IgD-negative memory B cell (primary cell): ENCODE measurements at regions not wholly inside any gene's neighbourhood (a gene's known extent, or its start where the extent isn't known, plus 50 kb on each side); places are given as distances from the start of the nearest gene placed in this dataset.
"Not testable (repeated sequence)": the region's sequence is repeated elsewhere in the genome, so short reads cannot be mapped to it uniquely, and the experiment has no call there.

Experiments
- H3K27ac Mint-ChIP-seq, 3 donors: one replicate each; pipeline ENCODE4 v1.8.0; 2020 to 2022; ENCODE audit warnings: mild to moderate bottlenecking in 3 of 3, mixed read lengths in 3 of 3, moderate library complexity in 1 of 3
- H3K27me3 Mint-ChIP-seq: one replicate; pipeline ENCODE4 v1.8.0; 2021; ENCODE audit warnings: mixed read lengths
- H3K36me3 Mint-ChIP-seq: one replicate; pipeline ENCODE4 v1.8.0; 2020; ENCODE audit warnings: mild to moderate bottlenecking, mixed read lengths
- H3K4me1 Mint-ChIP-seq, 3 donors: one replicate each; pipeline ENCODE4 v1.8.0; 2020 to 2022; ENCODE audit warnings: mixed read lengths in 3 of 3, mild to moderate bottlenecking in 1 of 3
- H3K4me3 Mint-ChIP-seq, 4 donors: one replicate each; pipeline ENCODE4 v1.8.0; 2020 to 2022; ENCODE audit warnings: mild to moderate bottlenecking in 4 of 4, mixed read lengths in 4 of 4, moderate library complexity in 3 of 4
- H3K9me3 Mint-ChIP-seq, 3 donors: one replicate each; pipeline ENCODE4 v1.8.0; 2020 to 2021; ENCODE audit warnings: mixed read lengths in 3 of 3, mild to moderate bottlenecking in 1 of 3

- Mint-ChIP-seq H3K27me3 (no peaks in the 10 kb centered on the region), H3K4me1 (no peaks in the 10 kb centered on the region), H3K4me3 (no peak overlapping the region), H3K36me3 (peaks cover 4% of the 10 kb centered on the region), H3K27ac (no peak overlapping the region), H3K9me3 (peaks cover 1 to 17% (median 3%) of the 10 kb centered on the region in 3 donors)
Observed at GRCh38 chr3:94345101-94345500, 282.2 kb downstream of the NSUN3 start.

GRCh38 chr3:94349310-94349878, 286.5 kb downstream of the NSUN3 start:
- Mint-ChIP-seq H3K4me1 (no peaks in the 10 kb centered on the region), H3K9me3 (peaks cover 1 to 17% (median 3%) of the 10 kb centered on the region in 3 donors), H3K27ac (no peak overlapping the region), H3K4me3 (no peak overlapping the region), H3K36me3 (peaks cover 4% of the 10 kb centered on the region), H3K27me3 (no peaks in the 10 kb centered on the region)

- Mint-ChIP-seq H3K27ac (no peak overlapping the region), H3K4me1 (no peaks in the 10 kb centered on the region), H3K4me3 (no peak overlapping the region), H3K9me3 (peaks cover 0 to 4% (median 1%) of the 10 kb centered on the region in 3 donors), H3K36me3 (no peaks in the 10 kb centered on the region), H3K27me3 (no peaks in the 10 kb centered on the region)
Observed at GRCh38 chr3:94356581-94356980, 293.7 kb downstream of the NSUN3 start.

- Mint-ChIP-seq H3K9me3 (peaks cover 0 to 4% (median 1%) of the 10 kb centered on the region in 3 donors), H3K4me3 (no peak overlapping the region), H3K27ac (no peak overlapping the region), H3K27me3 (no peaks in the 10 kb centered on the region), H3K36me3 (no peaks in the 10 kb centered on the region), H3K4me1 (no peaks in the 10 kb centered on the region)
Observed at GRCh38 chr3:94359996-94360395, 297.1 kb downstream of the NSUN3 start.

GRCh38 chr3:94360987-94361386, 298.1 kb downstream of the NSUN3 start:
- Mint-ChIP-seq H3K27me3 (no peaks in the 10 kb centered on the region), H3K36me3 (no peaks in the 10 kb centered on the region), H3K9me3 (peaks cover 1 to 5% (median 2%) of the 10 kb centered on the region in 3 donors)

GRCh38 chr3:94362393-94362792, 299.5 kb downstream of the NSUN3 start:
- Mint-ChIP-seq H3K4me1 (no peaks in the 10 kb centered on the region), H3K27me3 (no peaks in the 10 kb centered on the region), H3K4me3 (no peak overlapping the region)

More at GRCh38 chr3:94360987-94361386, 298.1 kb downstream of the NSUN3 start:
- Mint-ChIP-seq H3K4me3 (no peak overlapping the region), H3K4me1 (no peaks in the 10 kb centered on the region), H3K27ac (no peak overlapping the region)

GRCh38 chr3:94365006-94365405, 302.1 kb downstream of the NSUN3 start:
- Mint-ChIP-seq H3K27me3 (no peaks in the 10 kb centered on the region), H3K4me1 (no peaks in the 10 kb centered on the region), H3K36me3 (no peaks in the 10 kb centered on the region), H3K9me3 (peaks cover 3 to 18% (median 8%) of the 10 kb centered on the region in 3 donors), H3K4me3 (no peak overlapping the region), H3K27ac (no peak overlapping the region)

More at GRCh38 chr3:94362393-94362792, 299.5 kb downstream of the NSUN3 start:
- Mint-ChIP-seq H3K27ac (no peak overlapping the region), H3K9me3 (peaks cover 1 to 8% (median 4%) of the 10 kb centered on the region in 3 donors), H3K36me3 (no peaks in the 10 kb centered on the region)

- H3K4me3 Mint-ChIP-seq: no peak overlapping the region
- H3K4me1 Mint-ChIP-seq: no peaks in the 10 kb centered on the region
- H3K9me3 Mint-ChIP-seq: peaks cover 5 to 13% (median 7%) of the 10 kb centered on the region in 3 donors
- no peaks in the 10 kb centered on the region for H3K36me3 Mint-ChIP-seq
- H3K27ac Mint-ChIP-seq: no peak overlapping the region
- H3K27me3 Mint-ChIP-seq: no peaks in the 10 kb centered on the region
Observed at GRCh38 chr3:94372026-94372425, 309.2 kb downstream of the NSUN3 start.

GRCh38 chr3:94373456-94373855, 310.6 kb downstream of the NSUN3 start:
- Mint-ChIP-seq H3K27ac (no peak overlapping the region), H3K9me3 (peaks cover 2 to 13% (median 4%) of the 10 kb centered on the region in 3 donors), H3K4me3 (no peak overlapping the region), H3K27me3 (no peaks in the 10 kb centered on the region), H3K4me1 (no peaks in the 10 kb centered on the region), H3K36me3 (no peaks in the 10 kb centered on the region)

- peaks cover 0 to 4% (median 2%) of the 10 kb centered on the region in 3 donors for H3K9me3 Mint-ChIP-seq
- no peak overlapping the region for H3K27ac Mint-ChIP-seq
- H3K4me3 Mint-ChIP-seq: no peak overlapping the region
- H3K36me3 Mint-ChIP-seq: no peaks in the 10 kb centered on the region
- no peaks in the 10 kb centered on the region for H3K27me3 Mint-ChIP-seq
- no peaks in the 10 kb centered on the region for H3K4me1 Mint-ChIP-seq
Observed at GRCh38 chr3:94374439-94375161, 311.7 kb downstream of the NSUN3 start.

GRCh38 chr3:94377123-94377696, 314.3 kb downstream of the NSUN3 start:
- not testable (repeated sequence) for H3K4me3 Mint-ChIP-seq, H3K27ac Mint-ChIP-seq, H3K27me3 Mint-ChIP-seq, H3K36me3 Mint-ChIP-seq, H3K4me1 Mint-ChIP-seq, H3K9me3 Mint-ChIP-seq

GRCh38 chr3:94377863-94378262, 315.0 kb downstream of the NSUN3 start:
- H3K27ac Mint-ChIP-seq, H3K4me1 Mint-ChIP-seq, H3K36me3 Mint-ChIP-seq, H3K9me3 Mint-ChIP-seq, H3K27me3 Mint-ChIP-seq, H3K4me3 Mint-ChIP-seq: not testable (repeated sequence)

- Mint-ChIP-seq H3K4me3 (no peak overlapping the region), H3K36me3 (no peaks in the 10 kb centered on the region), H3K27ac (no peak overlapping the region), H3K9me3 (peaks cover 0 to 4% (median 0%) of the 10 kb centered on the region in 3 donors), H3K27me3 (no peaks in the 10 kb centered on the region), H3K4me1 (no peaks in the 10 kb centered on the region)
Observed at GRCh38 chr3:94378322-94378721, 315.5 kb downstream of the NSUN3 start.

- H3K27ac Mint-ChIP-seq: no peak overlapping the region
- peaks cover 0 to 2% (median 0%) of the 10 kb centered on the region in 3 donors for H3K4me1 Mint-ChIP-seq
- no peaks in the 10 kb centered on the region for H3K27me3 Mint-ChIP-seq
- H3K9me3 Mint-ChIP-seq: peaks cover 0 to 4% (median 0%) of the 10 kb centered on the region in 3 donors
- H3K36me3 Mint-ChIP-seq: no peaks in the 10 kb centered on the region
- H3K4me3 Mint-ChIP-seq: no peak overlapping the region
Observed at GRCh38 chr3:94379264-94379663, 316.4 kb downstream of the NSUN3 start.

- H3K4me3 Mint-ChIP-seq: peak overlapping the region in 1 of 4 donors; percentile 63
- no peaks in the 10 kb centered on the region for H3K36me3 Mint-ChIP-seq
- no peaks in the 10 kb centered on the region for H3K27me3 Mint-ChIP-seq
- no peak overlapping the region for H3K27ac Mint-ChIP-seq
- H3K4me1 Mint-ChIP-seq: no peaks in the 10 kb centered on the region
- H3K9me3 Mint-ChIP-seq: no peaks in the 10 kb centered on the region
Observed at GRCh38 chr3:94394885-94395284, 332.0 kb downstream of the NSUN3 start.

- Mint-ChIP-seq H3K36me3 (no peaks in the 10 kb centered on the region), H3K4me1 (no peaks in the 10 kb centered on the region), H3K4me3 (no peak overlapping the region), H3K27me3 (no peaks in the 10 kb centered on the region), H3K9me3 (peaks cover 0 to 1% (median 0%) of the 10 kb centered on the region in 3 donors), H3K27ac (no peak overlapping the region)
Observed at GRCh38 chr3:94395851-94396250, 333.0 kb downstream of the NSUN3 start.
